Activated CD4-positive, alpha-beta memory T cell treated with anti-CD3 and anti-CD28 coated beads for 36 hours (primary cell): ENCODE measurements at regions not wholly inside any gene's neighbourhood (a gene's known extent, or its start where the extent isn't known, plus 50 kb on each side); places are given as distances from the start of the nearest gene placed in this dataset.
"Not testable (repeated sequence)": the region's sequence is repeated elsewhere in the genome, so short reads cannot be mapped to it uniquely, and the experiment has no call there.

Experiments used
- CTCF ChIA-PET: fragments of 350-600 bp; sonication (Branson Sonifier 250); formaldehyde crosslinking; loops from one replicate; lab custom pipeline; 2021; ENCODE audit warnings: antibody characterized with exemption, inconsistent platforms; lab: Charles Lee
- POLR2A ChIA-PET: fragments of 350-600 bp; sonication (Branson Sonifier 250); formaldehyde crosslinking; loops from one replicate; lab custom pipeline; 2021; ENCODE audit warnings: antibody characterized with exemption; lab: Charles Lee
- DNase-seq: peaks from one replicate; pipeline ENCODE4 v3.0.0-alpha.2; 2020
- H3K27ac Mint-ChIP-seq: one replicate; pipeline ENCODE4 v1.8.0; 2021; ENCODE audit warnings: mixed read lengths
- H3K27me3 Mint-ChIP-seq: one replicate; pipeline ENCODE4 v1.8.0; 2021; ENCODE audit warnings: mixed read lengths
- H3K36me3 Mint-ChIP-seq: one replicate; pipeline ENCODE4 v1.8.0; 2021; ENCODE audit warnings: mixed read lengths
- H3K4me1 Mint-ChIP-seq: one replicate; pipeline ENCODE4 v1.8.0; 2021; ENCODE audit warnings: low read depth, mixed read lengths
- H3K4me3 Mint-ChIP-seq: one replicate; pipeline ENCODE4 v1.8.0; 2021; ENCODE audit warnings: mild to moderate bottlenecking, mixed read lengths
- H3K9me3 Mint-ChIP-seq: one replicate; pipeline ENCODE4 v1.8.0; 2021; ENCODE audit warnings: mixed read lengths
- intact Hi-C: fragments of 100-400 bp; cut with micrococcal nuclease; formaldehyde crosslinking; loops from one replicate; pipeline ENCODE4 v1.15.1; 2023

DNA sequence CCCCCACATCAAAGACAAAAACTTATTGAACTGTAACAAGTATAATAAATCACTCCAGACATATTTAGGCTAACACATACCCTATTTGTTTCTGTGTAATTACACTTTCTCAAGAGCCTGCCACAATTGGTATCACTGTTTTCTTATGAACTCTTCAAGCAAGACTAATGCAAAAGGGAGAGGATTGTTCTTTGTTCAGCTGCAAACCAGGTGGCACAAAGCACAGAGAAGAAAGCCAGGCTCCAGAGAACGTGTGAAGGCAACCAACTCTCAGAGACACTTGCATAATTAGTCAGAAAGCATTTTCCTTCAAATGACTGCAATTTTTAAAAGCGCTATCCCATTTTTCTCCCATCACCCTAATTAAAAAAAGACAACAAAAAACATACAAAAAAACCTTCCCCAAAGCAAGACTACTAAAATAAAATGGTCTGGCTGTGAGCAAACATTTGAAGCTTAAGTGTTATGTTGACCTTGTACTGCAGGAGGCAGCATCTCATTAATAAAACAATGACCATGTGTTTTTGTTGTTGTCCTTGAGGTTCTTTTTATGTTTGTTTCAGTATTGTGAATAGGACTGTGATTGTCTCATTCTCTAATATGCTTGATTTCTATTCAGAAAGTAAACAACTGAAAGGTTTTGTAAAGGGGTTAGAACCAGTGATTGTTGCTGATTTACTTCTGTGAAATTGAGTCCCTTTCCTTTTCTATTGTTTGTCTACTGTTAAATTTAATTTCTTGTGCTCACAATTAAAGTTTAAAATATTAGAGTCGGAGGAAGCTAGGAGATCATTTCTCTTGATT, 452.7 kb upstream of the PDE3A start:
- Mint-ChIP-seq H3K27me3 (no peaks in the 10 kb centered on the region), H3K36me3 (no peaks in the 10 kb centered on the region), H3K9me3 (no peaks in the 10 kb centered on the region), H3K27ac (no peak overlapping the region), H3K4me1 (no peaks in the 10 kb centered on the region), H3K4me3 (no peak overlapping the region)
- DNase-seq = no peak
- CTCF ChIA-PET = interaction anchor here (0.6 to 0.9 kb wide), 3 partner anchors 21 to 688 kb away, joined by 3 to 5 read pairs (median 3); no protein-coding TSS in a partner anchor
- intact Hi-C loops = no loop called here
- POLR2A ChIA-PET = no interaction called here

DNA sequence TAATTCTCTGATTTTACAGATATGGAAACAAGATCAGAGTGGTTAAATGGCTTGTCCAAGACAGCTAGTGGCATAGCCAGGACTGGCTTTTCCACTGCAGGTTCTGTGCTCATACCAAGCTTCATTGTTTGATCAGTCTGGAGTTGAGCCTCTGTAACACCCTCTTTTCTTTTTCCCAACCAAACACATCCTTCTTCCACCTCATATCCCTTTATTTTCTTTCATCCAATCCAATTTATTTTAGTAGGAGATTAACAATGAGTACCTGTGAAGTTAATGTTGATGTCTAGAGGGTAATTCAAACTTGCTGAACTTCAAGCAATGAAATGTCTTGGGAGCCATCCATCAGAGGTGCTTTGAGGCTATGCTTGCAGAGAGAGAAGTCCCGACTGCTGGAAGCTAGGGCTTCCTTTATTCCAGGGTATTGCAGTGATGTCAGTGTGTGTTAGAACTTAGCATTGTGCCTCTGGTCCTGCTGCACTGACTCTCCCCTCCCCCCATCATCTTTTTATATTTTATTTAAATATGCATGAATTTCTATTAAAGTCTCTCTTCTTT, 452.1 kb upstream of the PDE3A start:
- Mint-ChIP-seq H3K27ac (no peak overlapping the region), H3K4me1 (no peaks in the 10 kb centered on the region), H3K27me3 (no peaks in the 10 kb centered on the region), H3K9me3 (no peaks in the 10 kb centered on the region), H3K4me3 (no peak overlapping the region), H3K36me3 (no peaks in the 10 kb centered on the region)
- ChIA-PET POLR2A (no interaction called here), CTCF (interaction anchor here (0.6 to 1.2 kb wide), 3 partner anchors 21 to 688 kb away, joined by 3 read pairs; no protein-coding TSS in a partner anchor)
- DNase-seq = no peak
- intact Hi-C loops = no loop called here

DNA sequence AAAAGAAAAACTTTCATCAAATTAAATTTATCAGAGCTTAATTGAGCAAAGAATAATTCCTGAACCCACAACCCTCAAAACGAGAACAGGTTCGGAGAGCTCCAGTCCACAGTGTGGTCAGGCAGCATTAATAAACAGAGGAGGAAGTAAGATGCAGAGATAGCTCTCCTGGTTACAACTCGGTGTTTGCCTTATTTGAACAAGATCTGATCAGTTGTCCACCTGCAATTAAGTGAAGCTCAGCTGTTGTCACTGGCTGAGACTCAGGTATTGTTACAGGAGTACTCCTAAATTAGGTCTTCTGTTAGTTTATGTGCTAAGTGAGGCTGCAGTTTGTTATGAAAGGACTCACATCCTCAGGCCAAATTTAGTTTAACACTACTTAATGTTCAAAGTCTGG, 451.4 kb upstream of the PDE3A start:
- Mint-ChIP-seq H3K4me1 (no peaks in the 10 kb centered on the region), H3K4me3 (no peak overlapping the region), H3K9me3 (no peaks in the 10 kb centered on the region), H3K27ac (no peak overlapping the region), H3K36me3 (no peaks in the 10 kb centered on the region), H3K27me3 (no peaks in the 10 kb centered on the region)
- DNase-seq = no peak
- intact Hi-C loops = no loop called here
- ChIA-PET POLR2A (interaction anchor here (0.6 kb wide), 1 partner anchor 683 kb away, joined by 5 read pairs; no protein-coding TSS in a partner anchor), CTCF (interaction anchor here (0.6 to 1.2 kb wide), 3 partner anchors 159 to 980 kb away, joined by 3 to 4 read pairs (median 3); no protein-coding TSS in a partner anchor)

GRCh38 chr12:19921716-19922115, 446.6 kb upstream of the PDE3A start:
- H3K27me3 Mint-ChIP-seq, POLR2A ChIA-PET, intact Hi-C loops, H3K36me3 Mint-ChIP-seq, CTCF ChIA-PET, H3K4me1 Mint-ChIP-seq, H3K27ac Mint-ChIP-seq, H3K9me3 Mint-ChIP-seq, H3K4me3 Mint-ChIP-seq, DNase-seq: not testable (repeated sequence)

DNA sequence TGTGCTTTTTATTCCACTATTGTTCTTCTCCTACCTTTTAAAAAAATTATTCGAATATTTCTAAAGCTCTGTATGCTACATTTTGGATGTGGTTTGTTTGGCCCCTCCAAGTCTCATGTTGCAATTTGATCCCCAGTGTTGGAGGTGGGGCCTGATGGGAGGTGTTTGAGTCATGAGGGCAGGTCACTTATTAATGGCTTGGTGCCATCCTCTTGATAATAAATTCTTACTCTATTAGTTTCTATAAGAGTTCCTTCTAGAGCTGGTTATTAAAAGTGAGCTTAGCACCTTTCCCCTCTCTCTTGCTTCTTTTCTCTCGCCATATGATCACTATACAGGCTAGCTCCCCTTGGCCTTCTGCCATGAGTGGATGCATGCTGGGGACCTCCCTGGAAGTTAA, 445.6 kb upstream of the PDE3A start:
- no peak for DNase-seq
- CTCF ChIA-PET = no interaction called here
- POLR2A ChIA-PET = no interaction called here
- Mint-ChIP-seq H3K27me3 (peaks cover 2% of the 10 kb centered on the region), H3K9me3 (no peaks in the 10 kb centered on the region), H3K4me1 (no peaks in the 10 kb centered on the region), H3K4me3 (no peak overlapping the region), H3K27ac (no peak overlapping the region), H3K36me3 (no peaks in the 10 kb centered on the region)
- intact Hi-C loops = no loop called here

- intact Hi-C loops = no loop called here
- Mint-ChIP-seq H3K36me3 (no peaks in the 10 kb centered on the region), H3K4me1 (no peaks in the 10 kb centered on the region), H3K9me3 (no peaks in the 10 kb centered on the region), H3K4me3 (no peak overlapping the region), H3K27me3 (peaks cover 3% of the 10 kb centered on the region), H3K27ac (no peak overlapping the region)
- DNase-seq = no peak
- CTCF ChIA-PET = no interaction called here
- POLR2A ChIA-PET = no interaction called here
Measured at GRCh38 chr12:19924360-19924759, 444.0 kb upstream of the PDE3A start.

DNA sequence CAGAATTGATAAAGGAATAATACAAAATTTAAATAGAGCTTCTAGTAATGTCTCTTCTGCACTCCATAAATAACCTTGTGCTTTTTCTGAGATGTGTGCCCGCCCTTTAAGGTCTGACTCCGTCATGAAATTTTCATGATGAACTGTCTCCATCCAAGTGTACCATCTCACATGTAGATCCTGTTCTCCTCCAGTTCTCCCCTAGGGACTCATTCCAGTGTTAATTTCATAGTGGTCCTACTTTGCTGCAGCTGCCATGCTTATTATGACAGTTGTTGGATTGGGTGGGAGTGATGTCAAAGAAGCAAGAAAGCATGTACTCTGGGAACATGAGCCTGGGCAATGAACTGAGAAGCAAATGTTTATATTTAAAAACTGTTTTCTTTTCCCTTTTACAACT, 442.5 kb upstream of the PDE3A start:
- ChIA-PET POLR2A (no interaction called here), CTCF (no interaction called here)
- H3K36me3 Mint-ChIP-seq = no peaks in the 10 kb centered on the region
- H3K27ac Mint-ChIP-seq = no peak overlapping the region
- H3K9me3 Mint-ChIP-seq = no peaks in the 10 kb centered on the region
- DNase-seq = no peak
- H3K27me3 Mint-ChIP-seq = peaks cover 3% of the 10 kb centered on the region
- H3K4me3 Mint-ChIP-seq = no peak overlapping the region
- H3K4me1 Mint-ChIP-seq = no peaks in the 10 kb centered on the region
- intact Hi-C loops = no loop called here

- H3K27me3 Mint-ChIP-seq = peaks cover 3% of the 10 kb centered on the region
- DNase-seq = no peak
- H3K4me1 Mint-ChIP-seq = no peaks in the 10 kb centered on the region
- ChIA-PET CTCF (no interaction called here), POLR2A (no interaction called here)
- H3K36me3 Mint-ChIP-seq = no peaks in the 10 kb centered on the region
- intact Hi-C loops = no loop called here
- H3K4me3 Mint-ChIP-seq = no peak overlapping the region
- no peaks in the 10 kb centered on the region for H3K9me3 Mint-ChIP-seq
- H3K27ac Mint-ChIP-seq = no peak overlapping the region
Measured at GRCh38 chr12:19926266-19926665, 442.1 kb upstream of the PDE3A start.

DNA sequence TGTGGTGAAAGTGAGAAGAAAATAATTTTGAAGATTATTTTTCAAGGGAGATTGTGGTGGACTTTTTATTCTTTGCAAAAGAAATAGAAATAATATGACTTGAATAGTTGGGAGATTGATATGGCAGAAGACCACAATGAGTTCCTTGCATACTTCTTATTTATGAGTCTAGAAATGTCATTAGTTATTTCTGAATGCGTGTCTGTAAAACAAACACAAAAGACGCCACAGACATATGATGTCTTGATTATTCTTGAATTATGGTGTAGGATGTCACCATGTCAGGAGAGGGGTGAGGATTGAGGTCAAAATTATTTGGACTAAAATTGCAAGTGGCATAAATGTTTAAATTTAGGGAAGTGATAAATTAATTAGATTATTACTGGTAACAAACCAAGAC, 440.7 kb upstream of the PDE3A start:
- POLR2A ChIA-PET = no interaction called here
- no peak for DNase-seq
- Mint-ChIP-seq H3K27ac (no peak overlapping the region), H3K27me3 (peaks cover 3% of the 10 kb centered on the region), H3K9me3 (no peaks in the 10 kb centered on the region), H3K4me3 (no peak overlapping the region), H3K36me3 (no peaks in the 10 kb centered on the region), H3K4me1 (no peaks in the 10 kb centered on the region)
- CTCF ChIA-PET = no interaction called here
- intact Hi-C loops = no loop called here

DNA sequence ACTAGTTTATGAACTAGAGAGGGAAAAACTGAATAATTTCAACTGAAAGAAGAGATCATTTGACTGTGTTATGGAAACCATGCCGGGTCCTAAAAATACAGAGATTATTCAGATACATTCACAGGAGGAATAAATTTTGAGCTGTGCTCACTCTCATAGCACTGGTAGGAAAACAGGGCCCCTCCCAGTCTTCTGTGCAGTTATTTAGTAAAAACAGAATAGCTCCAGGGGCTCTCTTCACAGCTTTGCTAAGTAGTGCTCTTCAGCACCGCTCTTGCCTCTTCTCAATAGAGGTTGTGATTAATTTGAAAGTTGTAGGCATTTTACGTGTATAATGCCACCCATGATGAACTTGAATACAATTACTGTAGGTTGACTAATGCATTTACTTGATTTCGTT, 435.9 kb upstream of the PDE3A start:
- no peak for DNase-seq
- ChIA-PET CTCF (interaction anchor here (0.6 kb wide), 2 partner anchors 334 to 1194 kb away, joined by 3 to 4 read pairs; no protein-coding TSS in a partner anchor), POLR2A (no interaction called here)
- Mint-ChIP-seq H3K9me3 (no peaks in the 10 kb centered on the region), H3K27ac (no peak overlapping the region), H3K36me3 (no peaks in the 10 kb centered on the region), H3K4me3 (no peak overlapping the region), H3K27me3 (peaks cover 4% of the 10 kb centered on the region), H3K4me1 (no peaks in the 10 kb centered on the region)
- intact Hi-C loops = no loop called here

- ChIA-PET CTCF (no interaction called here), POLR2A (no interaction called here)
- Mint-ChIP-seq H3K4me3 (no peak overlapping the region), H3K27ac (no peak overlapping the region), H3K36me3 (no peaks in the 10 kb centered on the region), H3K4me1 (no peaks in the 10 kb centered on the region), H3K9me3 (no peaks in the 10 kb centered on the region), H3K27me3 (peaks cover 2% of the 10 kb centered on the region)
- intact Hi-C loops = no loop called here
- DNase-seq = no peak
Measured at GRCh38 chr12:19933924-19934323, 434.4 kb upstream of the PDE3A start.

- intact Hi-C loops = no loop called here
- H3K36me3 Mint-ChIP-seq = no peaks in the 10 kb centered on the region
- no peak for DNase-seq
- H3K9me3 Mint-ChIP-seq = no peaks in the 10 kb centered on the region
- POLR2A ChIA-PET = no interaction called here
- H3K4me1 Mint-ChIP-seq = no peaks in the 10 kb centered on the region
- CTCF ChIA-PET = no interaction called here
- H3K27me3 Mint-ChIP-seq = peaks cover 2% of the 10 kb centered on the region
- no peak overlapping the region for H3K4me3 Mint-ChIP-seq
- no peak overlapping the region for H3K27ac Mint-ChIP-seq
Measured at GRCh38 chr12:19937161-19937560, 431.2 kb upstream of the PDE3A start.

DNA sequence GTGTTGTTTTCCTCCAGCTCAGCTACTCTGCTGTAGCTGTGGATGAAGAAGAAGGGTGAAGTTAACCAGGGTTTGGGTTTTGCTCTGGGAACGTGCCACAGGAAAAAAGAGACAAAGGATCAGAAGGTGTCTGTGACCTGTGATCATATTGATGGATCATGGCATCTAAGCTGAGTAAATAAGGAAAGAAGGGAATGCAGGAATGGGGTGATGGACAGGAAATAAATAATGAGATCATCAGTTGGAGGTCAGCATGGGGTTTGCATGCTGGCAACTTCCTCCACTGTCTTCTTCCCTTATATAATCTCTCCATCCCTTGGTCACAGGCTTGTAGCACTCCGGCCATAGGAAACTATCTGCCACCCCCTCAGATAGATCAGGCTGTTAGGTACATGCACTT, 430.3 kb upstream of the PDE3A start:
- intact Hi-C loops = no loop called here
- H3K27me3 Mint-ChIP-seq = peaks cover 2% of the 10 kb centered on the region
- H3K36me3 Mint-ChIP-seq = no peaks in the 10 kb centered on the region
- POLR2A ChIA-PET = no interaction called here
- no peaks in the 10 kb centered on the region for H3K4me1 Mint-ChIP-seq
- CTCF ChIA-PET = no interaction called here
- no peak overlapping the region for H3K4me3 Mint-ChIP-seq
- no peaks in the 10 kb centered on the region for H3K9me3 Mint-ChIP-seq
- no peak for DNase-seq
- H3K27ac Mint-ChIP-seq = no peak overlapping the region
